COR-L47 (cell line): ENCODE measurements at regions not wholly inside any gene's neighbourhood (a gene's known extent, or its start where the extent isn't known, plus 50 kb on each side); places are given as distances from the start of the nearest gene placed in this dataset.

Experiments used
- DNase-seq: peaks from one replicate; lab custom pipeline; 2025; lab: John Stamatoyannopoulos, UW

GRCh38 chr2:145691659-145692058 lies 1171.7 kb upstream of the ZEB2 start:
- DNase-seq = no peak

- no peak for DNase-seq
Measured at GRCh38 chr2:145690183-145690778, 1170.4 kb upstream of the ZEB2 start.

GRCh38 chr2:145689277-145689676 lies 1169.4 kb upstream of the ZEB2 start:
- DNase-seq = no peak

- DNase-seq = no peak
Measured at GRCh38 chr2:145688156-145688555, 1168.2 kb upstream of the ZEB2 start.

- DNase-seq = no peak
Measured at GRCh38 chr2:145687442-145688134, 1167.7 kb upstream of the ZEB2 start.

- DNase-seq = no peak
Measured at GRCh38 chr2:145685383-145686050, 1165.6 kb upstream of the ZEB2 start.

GRCh38 chr2:145682546-145683157 lies 1162.7 kb upstream of the ZEB2 start:
- DNase-seq = no peak

GRCh38 chr2:145680276-145680675 lies 1160.4 kb upstream of the ZEB2 start:
- no peak for DNase-seq

GRCh38 chr2:145677371-145677770 lies 1157.5 kb upstream of the ZEB2 start:
- DNase-seq = no peak

- no peak for DNase-seq
Measured at GRCh38 chr2:145674705-145675104, 1154.8 kb upstream of the ZEB2 start.

GRCh38 chr2:145669301-145669700 lies 1149.4 kb upstream of the ZEB2 start:
- DNase-seq = no peak

GRCh38 chr2:145666552-145666951 lies 1146.6 kb upstream of the ZEB2 start:
- no peak for DNase-seq

- no peak for DNase-seq
Measured at GRCh38 chr2:145657265-145657664, 1137.3 kb upstream of the ZEB2 start.

- DNase-seq = no peak
Measured at GRCh38 chr2:145655165-145655765, 1135.3 kb upstream of the ZEB2 start.

- DNase-seq = no peak
Measured at GRCh38 chr2:145654746-145655145, 1134.8 kb upstream of the ZEB2 start.

- DNase-seq = no peak
Measured at GRCh38 chr2:145654156-145654555, 1134.2 kb upstream of the ZEB2 start.

- no peak for DNase-seq
Measured at GRCh38 chr2:145653553-145653952, 1133.6 kb upstream of the ZEB2 start.

GRCh38 chr2:145652571-145653545 lies 1132.9 kb upstream of the ZEB2 start:
- no peak for DNase-seq

- no peak for DNase-seq
Measured at GRCh38 chr2:145652036-145652435, 1132.1 kb upstream of the ZEB2 start.

GRCh38 chr2:145650226-145650625 lies 1130.3 kb upstream of the ZEB2 start:
- no peak for DNase-seq

GRCh38 chr2:145649061-145649460 lies 1129.1 kb upstream of the ZEB2 start:
- DNase-seq = no peak
